ENCODE measurements at regions not wholly inside any gene's neighbourhood (a gene's known extent, or its start where the extent isn't known, plus 50 kb on each side); places are given as distances from the start of the nearest gene placed in this dataset.

GRCh38 chr18:2082676-2083075 lies 488.6 kb downstream of the METTL4 start:
- DNase-seq = no peak

DNA sequence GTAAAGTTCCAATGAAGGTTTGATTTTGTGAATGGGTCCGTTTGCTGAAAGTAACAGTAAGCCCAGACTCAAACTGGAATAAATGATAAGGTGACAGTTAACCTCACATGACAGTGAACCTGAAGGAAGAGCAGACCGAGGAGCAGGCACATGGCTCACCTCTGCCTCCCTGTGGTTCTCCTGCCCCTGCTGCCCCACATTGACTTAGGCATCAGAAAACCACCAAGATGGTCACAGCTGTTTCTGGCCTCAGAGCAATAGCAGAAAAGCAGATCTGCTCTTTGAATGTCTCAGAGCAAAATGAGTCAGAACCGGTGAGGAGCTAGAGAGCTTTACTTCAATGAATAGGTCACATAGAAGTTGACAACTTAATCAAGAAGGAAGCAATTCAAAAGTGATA lies 487.6 kb downstream of the METTL4 start:
- DNase-seq = no peak

- no peak for DNase-seq
Measured at GRCh38 chr18:2086439-2086838, 484.9 kb downstream of the METTL4 start.

- no peak for DNase-seq
Measured at GRCh38 chr18:2087877-2088673, 483.2 kb downstream of the METTL4 start.

DNA sequence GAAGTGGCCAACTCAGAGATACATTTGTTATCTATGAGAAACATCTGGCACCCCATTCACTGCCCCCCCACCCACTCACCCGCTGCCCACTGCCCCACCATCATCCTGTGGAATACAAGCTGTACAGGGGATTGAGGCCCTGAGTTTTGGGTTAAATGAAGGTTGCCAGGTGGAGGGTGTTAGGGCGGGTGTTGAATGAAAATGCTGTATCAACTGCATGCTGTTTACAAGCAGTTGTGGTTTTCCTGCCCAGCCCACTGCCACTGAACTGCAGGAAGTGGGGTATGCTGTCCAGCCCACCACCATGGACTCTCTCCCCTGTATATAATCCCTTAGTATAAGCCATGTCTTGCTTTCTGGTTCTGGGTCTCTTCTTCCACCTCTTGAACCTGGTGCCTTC lies 481.9 kb downstream of the METTL4 start:
- DNase-seq = no peak

DNA sequence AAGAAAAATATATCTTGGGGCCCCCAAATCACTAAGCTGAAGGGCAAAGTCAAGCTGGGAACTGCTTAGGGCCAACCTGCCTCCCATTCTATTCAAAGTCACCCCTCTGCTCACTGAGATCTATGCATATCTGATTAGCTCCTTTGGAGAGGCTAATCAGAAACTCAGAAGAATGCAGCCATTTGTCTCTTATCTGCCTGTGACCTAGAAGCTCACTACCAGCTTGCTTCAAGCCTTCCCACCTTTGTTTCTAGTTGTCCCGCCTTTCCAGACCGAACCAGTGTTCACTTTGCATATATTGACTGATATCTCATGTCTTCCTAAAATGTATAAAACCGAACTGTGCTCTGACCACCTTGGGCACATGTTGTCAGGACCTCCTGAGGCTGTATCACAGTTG lies 479.4 kb downstream of the METTL4 start:
- no peak for DNase-seq

GRCh38 chr18:2096551-2096950 lies 474.8 kb downstream of the METTL4 start:
- no peak for DNase-seq

DNA sequence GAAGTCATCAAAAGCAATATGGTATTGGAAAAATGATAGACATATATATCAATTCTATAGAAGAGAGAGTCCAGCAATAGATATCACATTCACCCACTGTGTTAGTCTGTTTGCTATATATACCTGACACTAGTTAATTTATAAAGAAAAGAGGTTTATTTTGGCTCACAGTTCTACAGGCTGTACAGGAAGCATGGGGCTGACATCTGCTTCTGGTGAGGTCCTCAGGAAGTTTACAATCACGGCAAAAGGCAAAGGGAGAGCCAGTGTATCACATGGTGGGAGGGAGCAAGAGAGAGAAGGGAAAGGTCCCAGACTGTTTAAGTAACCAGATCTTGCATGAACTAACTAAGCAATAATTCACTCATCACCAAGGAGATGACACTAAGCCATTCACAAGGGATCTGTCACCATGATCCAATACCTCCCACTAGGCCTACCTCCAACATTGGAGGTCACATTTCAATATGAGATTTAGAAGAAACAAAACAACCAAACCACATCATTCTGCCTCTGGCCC lies 470.6 kb downstream of the METTL4 start:
- no peak for DNase-seq

- DNase-seq = no peak
Measured at GRCh38 chr18:2102022-2102421, 469.3 kb downstream of the METTL4 start.

GRCh38 chr18:2103299-2103698 lies 468.0 kb downstream of the METTL4 start:
- DNase-seq = no peak

DNA sequence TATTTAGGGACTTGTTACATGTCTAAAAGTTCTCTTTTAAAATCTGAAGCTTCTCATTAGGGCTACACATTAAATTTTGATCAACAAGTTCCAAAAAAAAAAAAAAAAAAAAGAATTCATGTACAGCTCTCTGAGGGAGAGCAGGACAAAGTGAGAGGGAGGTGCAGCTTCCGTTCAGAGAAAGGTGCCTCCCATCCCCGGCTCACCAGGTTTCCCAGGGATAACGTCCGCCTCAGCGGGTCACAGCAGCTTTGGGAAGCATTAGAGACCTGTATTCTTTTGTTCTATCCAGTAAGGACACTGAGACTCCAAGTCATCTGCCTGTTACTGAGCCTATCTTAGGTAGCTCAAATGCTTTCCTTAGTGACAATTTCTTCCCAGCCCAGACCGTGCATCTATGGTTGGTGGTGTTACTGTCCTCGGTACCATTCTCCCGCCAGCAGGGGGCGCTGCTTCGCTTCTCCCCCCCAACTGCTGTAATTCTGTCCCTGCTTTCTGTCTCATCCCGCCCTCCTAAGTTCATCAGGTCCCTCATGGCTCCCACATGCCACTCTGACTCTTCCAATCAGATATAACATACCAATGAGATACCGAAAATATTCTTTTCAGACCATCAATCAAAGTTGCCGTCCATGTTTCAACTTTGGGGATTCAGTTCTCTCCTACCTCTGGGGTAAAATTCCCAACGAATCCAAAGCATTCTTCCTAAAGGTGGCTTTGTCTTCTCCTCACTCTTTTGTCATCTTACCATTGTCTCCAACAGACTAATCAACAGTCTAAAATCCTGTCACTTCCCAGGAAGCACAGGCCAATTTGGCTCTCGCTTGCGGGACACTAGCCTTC lies 466.5 kb downstream of the METTL4 start:
- peak in 3 of 6 experiments; percentile 0 to 13 (median 9) for DNase-seq

GRCh38 chr18:2108591-2108990 lies 462.7 kb downstream of the METTL4 start:
- no peak for DNase-seq

GRCh38 chr18:2111456-2111855 lies 459.8 kb downstream of the METTL4 start:
- DNase-seq = no peak

- no peak for DNase-seq
Measured at GRCh38 chr18:2112435-2113045, 458.8 kb downstream of the METTL4 start.

- no peak for DNase-seq
Measured at GRCh38 chr18:2114289-2114688, 457.0 kb downstream of the METTL4 start.

DNA sequence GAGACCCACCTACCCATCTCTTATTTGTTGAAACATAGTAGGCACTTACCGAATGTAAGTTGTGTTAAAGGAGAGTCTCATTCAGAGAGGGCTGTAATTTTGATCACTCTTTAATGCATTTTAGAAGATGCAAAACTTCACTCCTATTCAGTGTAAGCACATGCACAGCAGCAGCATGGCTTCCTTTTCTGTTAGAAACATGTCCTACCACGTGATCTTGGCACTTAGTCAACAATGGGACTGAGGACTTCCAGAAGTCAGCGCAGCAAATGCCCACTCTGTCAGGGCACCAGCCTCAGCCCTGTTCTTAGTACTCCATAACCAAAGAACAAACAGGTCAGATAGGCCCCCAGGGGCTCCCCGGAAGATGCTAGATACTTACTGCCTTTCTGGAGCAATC lies 456.5 kb downstream of the METTL4 start:
- no peak for DNase-seq

GRCh38 chr18:2121224-2121623 lies 450.1 kb downstream of the METTL4 start:
- no peak for DNase-seq

- DNase-seq = no peak
Measured at GRCh38 chr18:2123077-2123476, 448.2 kb downstream of the METTL4 start.

GRCh38 chr18:2134364-2134763 lies 436.9 kb downstream of the METTL4 start:
- DNase-seq = no peak

DNA sequence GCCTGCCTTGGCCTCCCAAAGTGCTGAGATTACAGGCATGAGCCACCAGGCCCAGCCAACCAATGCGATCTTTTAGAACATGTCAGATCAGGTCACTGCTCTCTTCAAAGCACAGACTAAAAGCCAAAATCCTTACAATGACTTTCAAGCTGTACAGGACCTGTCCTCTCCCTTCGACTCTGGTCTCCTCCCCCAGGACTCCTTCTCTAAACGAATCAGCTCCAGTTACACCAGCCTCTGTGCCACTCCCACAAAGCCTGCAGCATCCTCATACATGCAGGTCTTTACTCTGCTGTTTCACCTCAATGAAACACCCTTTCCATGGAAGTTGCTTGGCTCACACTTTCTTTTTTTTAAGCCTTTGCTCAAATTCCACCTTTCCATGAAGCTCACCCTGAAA lies 436.0 kb downstream of the METTL4 start:
- DNase-seq = no peak

- DNase-seq = no peak
Measured at GRCh38 chr18:2138552-2138951, 432.8 kb downstream of the METTL4 start.

DNA sequence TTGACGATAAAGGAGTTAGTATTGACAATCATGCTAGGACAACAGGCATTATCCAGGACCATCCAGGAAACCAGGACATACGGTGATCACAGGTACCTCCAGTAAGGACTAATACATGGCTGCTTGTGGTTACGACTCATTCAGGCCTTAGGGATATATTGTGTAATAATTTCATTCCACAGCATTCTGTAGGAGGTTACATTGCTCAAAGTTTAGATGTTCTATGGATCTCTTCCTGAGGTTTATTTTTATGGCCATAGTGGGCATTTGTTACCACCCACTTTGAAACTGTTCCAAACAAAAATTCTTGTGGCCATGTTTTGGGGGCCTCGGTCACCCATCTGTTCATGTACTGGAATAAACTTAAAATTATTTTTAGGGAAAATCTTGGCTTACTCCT lies 431.6 kb downstream of the METTL4 start:
- DNase-seq = no peak

- DNase-seq = no peak
Measured at GRCh38 chr18:2143636-2144035, 427.7 kb downstream of the METTL4 start.

GRCh38 chr18:2144811-2145210 lies 426.5 kb downstream of the METTL4 start:
- no peak for DNase-seq

Measured in stimulated activated naive CD4-positive, alpha-beta T cell (primary cell).